ENCODE measurements at regions not wholly inside any gene's neighbourhood (a gene's known extent, or its start where the extent isn't known, plus 50 kb on each side); places are given as distances from the start of the nearest gene placed in this dataset.
"Not testable (repeated sequence)": the region's sequence is repeated elsewhere in the genome, so short reads cannot be mapped to it uniquely, and the experiment has no call there.

DNA sequence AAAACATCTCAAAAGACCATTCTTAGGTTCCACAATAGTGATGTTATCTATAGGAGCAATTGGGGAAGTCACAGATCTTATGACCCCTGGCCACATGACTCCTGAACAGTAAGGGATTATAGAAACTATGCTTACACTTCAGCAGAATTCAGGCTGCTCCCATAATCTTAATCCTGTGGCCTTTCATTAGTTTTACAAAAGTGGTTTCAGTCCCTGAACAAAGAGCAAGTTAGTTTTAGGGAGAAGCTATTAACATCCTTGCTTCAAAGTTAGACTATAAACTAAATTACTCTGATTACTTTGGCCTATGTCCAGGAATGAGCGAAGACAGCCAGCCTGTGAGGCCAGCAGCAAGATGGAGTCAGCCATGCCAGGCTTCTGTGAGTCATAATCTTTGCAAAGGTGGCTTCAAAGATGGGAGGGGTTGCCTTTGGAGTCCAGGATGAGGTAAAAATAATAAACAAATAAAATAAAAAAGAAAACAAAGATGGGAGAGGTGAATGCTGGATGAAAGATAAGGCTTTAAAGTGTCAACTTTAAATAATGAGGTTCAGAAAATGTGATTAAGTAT is 168.7 kb upstream of the NDUFV2 start:
- Histone ChIP-seq H3K4me1 (no peaks in the 10 kb centered on the region), H3K27me3 (no peaks in the 10 kb centered on the region), H3K9me3 (no peaks in the 10 kb centered on the region), H3K36me3 (no peaks in the 10 kb centered on the region), H3K4me3 (no peak overlapping the region), H3K27ac (no peak overlapping the region)
- no peak for DNase-seq
- intact Hi-C loops (cut with DNase I), result no loop called here
- ATAC-seq, result no peak
- TF ChIP-seq, protein P1, sequence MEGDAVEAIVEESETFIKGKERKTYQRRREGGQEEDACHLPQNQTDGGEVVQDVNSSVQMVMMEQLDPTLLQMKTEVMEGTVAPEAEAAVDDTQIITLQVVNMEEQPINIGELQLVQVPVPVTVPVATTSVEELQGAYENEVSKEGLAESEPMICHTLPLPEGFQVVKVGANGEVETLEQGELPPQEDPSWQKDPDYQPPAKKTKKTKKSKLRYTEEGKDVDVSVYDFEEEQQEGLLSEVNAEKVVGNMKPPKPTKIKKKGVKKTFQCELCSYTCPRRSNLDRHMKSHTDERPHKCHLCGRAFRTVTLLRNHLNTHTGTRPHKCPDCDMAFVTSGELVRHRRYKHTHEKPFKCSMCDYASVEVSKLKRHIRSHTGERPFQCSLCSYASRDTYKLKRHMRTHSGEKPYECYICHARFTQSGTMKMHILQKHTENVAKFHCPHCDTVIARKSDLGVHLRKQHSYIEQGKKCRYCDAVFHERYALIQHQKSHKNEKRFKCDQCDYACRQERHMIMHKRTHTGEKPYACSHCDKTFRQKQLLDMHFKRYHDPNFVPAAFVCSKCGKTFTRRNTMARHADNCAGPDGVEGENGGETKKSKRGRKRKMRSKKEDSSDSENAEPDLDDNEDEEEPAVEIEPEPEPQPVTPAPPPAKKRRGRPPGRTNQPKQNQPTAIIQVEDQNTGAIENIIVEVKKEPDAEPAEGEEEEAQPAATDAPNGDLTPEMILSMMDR (IDR thresholded peaks at IDR 0.05), result no peak

DNA sequence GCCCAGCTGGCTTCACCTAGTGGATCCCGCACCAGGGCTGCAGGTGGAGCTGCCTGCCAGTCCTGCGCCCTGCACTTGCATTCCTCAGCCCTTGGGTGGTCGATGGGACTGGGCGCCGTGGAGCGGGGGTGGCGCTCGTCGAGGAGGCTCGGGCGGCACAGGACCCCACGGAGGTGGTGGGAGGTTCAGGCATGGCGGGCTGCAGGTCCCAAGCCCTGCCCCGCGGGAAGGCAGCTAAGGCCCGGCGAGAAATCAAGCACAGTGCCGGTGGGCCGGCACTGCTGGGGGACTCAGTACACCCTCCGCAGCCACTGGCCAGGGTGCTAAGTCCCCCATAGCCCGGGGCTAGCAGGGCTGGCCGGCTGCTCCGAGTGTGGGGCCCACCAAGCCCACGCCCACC is 167.2 kb upstream of the NDUFV2 start:
- ATAC-seq; H3K27ac ChIP-seq; DNase-seq; H3K4me1 ChIP-seq; H3K4me3 ChIP-seq; H3K9me3 ChIP-seq; intact Hi-C loops (cut with DNase I); H3K27me3 ChIP-seq; H3K36me3 ChIP-seq: not testable (repeated sequence)

DNA sequence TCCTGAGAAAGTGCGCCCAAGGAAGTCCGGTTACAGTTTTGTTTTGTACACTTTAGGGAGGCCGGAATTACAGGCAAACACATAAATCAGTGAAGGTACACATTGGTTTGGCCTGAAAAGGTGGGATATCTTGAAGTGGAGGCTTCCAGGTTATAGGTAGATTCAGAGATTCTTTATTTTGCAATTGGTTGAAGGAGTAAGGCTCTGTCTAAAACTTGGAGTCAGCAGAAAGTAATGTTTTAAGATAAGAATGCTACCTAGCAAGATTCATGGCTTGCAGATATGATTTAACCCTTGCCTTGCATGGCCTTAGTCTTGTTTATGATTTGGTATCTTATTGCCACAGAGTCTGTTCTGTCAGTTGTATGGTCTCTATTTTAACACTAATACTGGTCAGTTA is 165.9 kb upstream of the NDUFV2 start:
- intact Hi-C loops (cut with DNase I), result no loop called here
- no peaks in the 10 kb centered on the region for H3K9me3 ChIP-seq
- H3K4me1 ChIP-seq, result no peaks in the 10 kb centered on the region
- TF ChIP-seq, protein P1 (IDR thresholded peaks at IDR 0.05), result no peak
- no peak overlapping the region for H3K4me3 ChIP-seq
- H3K27ac ChIP-seq, result no peak overlapping the region
- ATAC-seq (no peak), DNase-seq (no peak)
- H3K36me3 ChIP-seq, result no peaks in the 10 kb centered on the region
- no peaks in the 10 kb centered on the region for H3K27me3 ChIP-seq

DNA sequence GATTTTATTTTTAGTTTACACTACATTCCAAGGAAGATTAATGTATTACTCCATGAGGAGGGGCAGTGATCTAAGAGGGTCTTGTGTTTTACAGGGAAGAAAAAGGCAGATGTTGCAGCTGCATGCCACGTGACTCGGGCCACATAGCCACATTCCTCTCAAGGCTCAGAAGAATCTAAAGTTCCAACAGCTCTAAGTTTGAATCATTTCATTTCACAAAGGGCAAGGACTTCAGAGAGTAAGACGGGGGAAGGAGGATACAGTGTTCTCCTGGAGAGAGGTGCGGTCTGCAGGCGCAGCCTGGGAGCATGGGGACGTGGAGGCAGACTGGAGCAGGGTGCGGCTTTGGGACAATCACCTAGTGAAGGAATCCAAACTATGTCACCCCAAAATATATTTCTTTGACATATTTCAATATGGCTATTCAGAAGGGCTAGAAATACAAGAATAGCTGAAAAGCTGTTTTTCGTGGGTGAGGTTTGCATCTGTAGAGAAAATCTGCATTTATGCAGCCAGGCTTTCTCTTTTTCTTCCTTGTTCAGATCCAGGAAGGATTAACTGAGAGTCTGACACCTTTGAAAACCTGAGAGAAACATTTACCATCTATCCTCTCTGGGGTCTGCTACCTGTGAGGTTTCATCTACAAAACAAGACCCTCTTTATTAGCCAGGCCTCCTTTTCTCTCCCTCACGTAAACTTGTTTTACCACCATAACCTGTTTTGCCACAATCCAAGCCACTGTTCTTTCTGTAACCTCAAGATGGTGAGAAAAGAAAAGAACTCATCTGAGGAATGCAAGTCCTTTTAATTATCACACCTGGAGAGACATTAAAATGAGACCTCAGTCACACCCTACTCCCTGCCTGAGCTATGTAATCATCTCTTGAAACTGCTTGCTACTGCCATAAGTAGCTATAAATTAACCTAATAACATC is 165.1 kb upstream of the NDUFV2 start:
- peak; percentile 34 for ATAC-seq

DNA sequence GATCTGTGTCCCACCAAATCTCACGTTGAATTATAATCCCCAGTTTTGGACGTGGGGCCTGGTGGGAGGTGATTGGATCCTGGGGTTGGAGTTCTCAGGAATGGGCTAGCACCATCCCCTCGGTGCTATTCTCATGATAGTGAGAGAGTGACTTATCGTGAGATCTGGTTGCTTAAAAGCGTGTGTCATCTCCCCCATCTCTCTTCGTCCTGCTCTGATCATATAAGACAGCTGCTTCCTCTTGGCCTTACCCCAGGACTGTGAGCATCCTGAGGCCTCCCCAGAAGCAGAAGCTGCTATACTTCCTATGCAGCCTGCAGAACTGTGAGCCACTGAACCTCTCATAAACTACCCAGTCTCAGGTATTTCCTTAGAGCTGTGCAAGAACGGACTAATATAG is 163.7 kb upstream of the NDUFV2 start:
- H3K9me3 ChIP-seq, result no peaks in the 10 kb centered on the region
- H3K4me1 ChIP-seq, result no peaks in the 10 kb centered on the region
- H3K27ac ChIP-seq, result no peak overlapping the region
- TF ChIP-seq, protein P1 (IDR thresholded peaks at IDR 0.05), result no peak
- ATAC-seq (peak; percentile 44), DNase-seq (no peak)
- intact Hi-C loops (cut with DNase I), result no loop called here
- H3K4me3 ChIP-seq, result no peak overlapping the region
- no peaks in the 10 kb centered on the region for H3K27me3 ChIP-seq
- no peaks in the 10 kb centered on the region for H3K36me3 ChIP-seq

More for the DNA sequence above, 165.1 kb upstream of the NDUFV2 start:
- Histone ChIP-seq H3K27ac (no peak overlapping the region), H3K27me3 (no peaks in the 10 kb centered on the region), H3K4me1 (no peaks in the 10 kb centered on the region), H3K9me3 (no peaks in the 10 kb centered on the region), H3K4me3 (no peak overlapping the region), H3K36me3 (no peaks in the 10 kb centered on the region)
- intact Hi-C loops (cut with DNase I), result no loop called here
- DNase-seq, result no peak
- TF ChIP-seq, protein P1 (IDR thresholded peaks at IDR 0.05), result no peak

Data from upper lobe of right lung (tissue), 1 donor.